ENCODE measurements at regions not wholly inside any gene's neighbourhood (a gene's known extent, or its start where the extent isn't known, plus 50 kb on each side); places are given as distances from the start of the nearest gene placed in this dataset.

- H3K4me1 ChIP-seq: peaks cover 28% of the 10 kb centered on the region
- DNase-seq (ENCODE audit: low read depth in 1 of 2, low spot score in 1 of 2) (no peak), FAIRE-seq (no peak), ATAC-seq (no peak)
- TF ChIP-seq USF2 (IDR thresholded peaks at IDR 0.05) (no peak), KDM5A (IDR thresholded peaks at IDR 0.05) (no peak), HEYL (CRISPR knock-in tag; IDR thresholded peaks at IDR 0.05) (no peak), HMGXB4 (CRISPR knock-in tag; IDR thresholded peaks at IDR 0.05; ENCODE audit: borderline replicate concordance) (no peak), RAD21 (conservative IDR thresholded peaks at IDR 0.05 in 1 of 2, IDR thresholded peaks at IDR 0.05 in 1 of 2) (no peak), HDAC2 (IDR thresholded peaks at IDR 0.05) (no peak), KDM1A (IDR thresholded peaks at IDR 0.05; ENCODE audit: low read depth) (no peak), E2F6 (IDR thresholded peaks at IDR 0.05; ENCODE audit: borderline replicate concordance, low read depth) (no peak), PBX3 (IDR thresholded peaks at IDR 0.05) (no peak)
- 91% methylated on average over 7 of the region's 7 CpGs for WGBS (ENCODE audit: missing lambda C conversion rate)
- no peaks in the 10 kb centered on the region for H3K9me3 ChIP-seq
- POLR2A ChIA-PET: no interaction called here
- CTCF ChIA-PET: interaction anchor here (0.6 kb wide), 1 partner anchor 463 kb away, joined by 3 read pairs; no protein-coding TSS in a partner anchor
- H3K4me3 ChIP-seq: no peak overlapping the region
- 0 out of 6 replicates have a peak overlapping the region, but pooled peaks of 1 of the 2 experiments have one; percentile 14 for H3K27ac ChIP-seq
- H3K4me2 ChIP-seq: no peak overlapping the region
Measured at GRCh38 chr6:21918041-21918440, 324.5 kb downstream of the SOX4 start.

GRCh38 chr6:21918666-21919065, 325.1 kb downstream of the SOX4 start:
- no peak for FAIRE-seq
- no peaks in the 10 kb centered on the region for H3K9me3 ChIP-seq
- no peak overlapping the region for H3K4me2 ChIP-seq
- no peak for DNase-seq (ENCODE audit: low read depth in 1 of 2, low spot score in 1 of 2)
- TF ChIP-seq TFCP2L1 (CRISPR knock-in tag; IDR thresholded peaks at IDR 0.05) (no peak), HOXA7 (CRISPR knock-in tag; IDR thresholded peaks at IDR 0.05) (no peak), NFE2L2 (conservative IDR thresholded peaks at IDR 0.05; ENCODE audit: low read length) (no peak), HES2 (IDR thresholded peaks at IDR 0.05) (no peak), MAX (IDR thresholded peaks at IDR 0.05) (no peak), JUN (IDR thresholded peaks at IDR 0.05) (no peak), E2F6 (IDR thresholded peaks at IDR 0.05; ENCODE audit: borderline replicate concordance, low read depth) (no peak), EP300 (IDR thresholded peaks at IDR 0.05) (no peak), GATA3 (IDR thresholded peaks at IDR 0.05; ENCODE audit: borderline replicate concordance) (no peak), SREBF2 (IDR thresholded peaks at IDR 0.05) (no peak), FOSB (CRISPR knock-in tag; IDR thresholded peaks at IDR 0.05) (no peak), TP53 (CRISPR knock-in tag; IDR thresholded peaks at IDR 0.05) (no peak), ZNF302 (CRISPR knock-in tag; IDR thresholded peaks at IDR 0.05) (no peak), FOSL2 (IDR thresholded peaks at IDR 0.05) (no peak), FOSL2 (CRISPR knock-in tag; IDR thresholded peaks at IDR 0.05) (no peak)
- H3K27ac ChIP-seq: peak overlapping the region in 1 of 2 experiments; percentile 53; a peak in 2 of 6 replicates
- no peak for ATAC-seq
- ChIA-PET POLR2A (no interaction called here), CTCF (no interaction called here)
- 76% methylated on average over 4 of the region's 4 CpGs for WGBS (ENCODE audit: missing lambda C conversion rate)
- peaks cover 28% of the 10 kb centered on the region for H3K4me1 ChIP-seq
- H3K4me3 ChIP-seq: no peak overlapping the region

Data from A549 (cell line).